Adrenal gland (tissue), 9 donors: ENCODE measurements at regions not wholly inside any gene's neighbourhood (a gene's known extent, or its start where the extent isn't known, plus 50 kb on each side); places are given as distances from the start of the nearest gene placed in this dataset.

ENCODE experiments used
- DNase-seq, 7 donors: peaks; one replicate each; pipeline ENCODE4 v3.0.0-alpha.2; 2019 to 2020
- H3K27ac ChIP-seq, 5 donors: fragments of 200-600 bp; sonication (generic) in 4 of 5; 1 replicate in 3 of 5; 2 replicates in 2 of 5; pipeline versions ENCODE4 v1.5.1 to v1.8.0; 2016 to 2020; ENCODE audit warnings: mild to moderate bottlenecking in 1 of 5
- H3K27me3 ChIP-seq: fragments of 200-600 bp; 2 replicates; pipeline ENCODE4 v1.8.0; 2021
- H3K36me3 ChIP-seq, 2 donors: fragments of 200-600 bp; replicated peaks in 1 of 2; 1 replicate in 1 of 2; 2 replicates in 1 of 2; pipeline versions ENCODE4 v1.5.1 to v1.8.0; 2018 to 2022
- H3K4me1 ChIP-seq, 2 donors: fragments of 200-600 bp; replicated peaks in 1 of 2; 1 replicate in 1 of 2; 2 replicates in 1 of 2; pipeline versions ENCODE4 v1.5.1 to v1.8.0; 2018 to 2021
- H3K4me3 ChIP-seq, 4 donors: fragments of 200-600 bp; sonication (generic) in 3 of 4; one replicate each; pipeline ENCODE4 v1.5.1; 2016 to 2018
- H3K9me3 ChIP-seq, 3 donors: fragments of 200-600 bp; sonication (generic) in 1 of 3; replicated peaks in 1 of 3; 1 replicate in 2 of 3; 2 replicates in 1 of 3; pipeline versions ENCODE4 v1.5.1 to v1.8.0; 2016 to 2021
- CTCF ChIP-seq, 6 experiments: fragments of 450-650 bp in 4 of 6; fragments of 200-600 bp in 2 of 6; sonication (generic) in 1 of 6; IDR thresholded peaks; 1 replicate in 5 of 6; 2 replicates in 1 of 6; pipeline versions ENCODE4 v1.5.1 to v1.8.0; 2016 to 2021; ENCODE audit warnings: antibody characterized with exemption in 6 of 6, mild to moderate bottlenecking in 2 of 6, moderate library complexity in 1 of 6
- POLR2A ChIP-seq, 2 donors: fragments of 450-650 bp; IDR thresholded peaks; one replicate each; pipeline ENCODE4 v1.6.1; 2017; ENCODE audit warnings: antibody characterized with exemption in 2 of 2, mild to moderate bottlenecking in 2 of 2, moderate library complexity in 1 of 2
- WGBS, 4 donors: extraction: QIAGEN DNeasy Blood & Tissue Kit in 2 of 4; methylation state at CpG; one replicate each; pipeline versions ENCODE4 v1.1.5 to v1.1.7; 2013 to 2017; 5-methylcytosine and 5-hydroxymethylcytosine counted together
- intact Hi-C, 2 donors: fragments of 100-400 bp; cut with DNase I; formaldehyde crosslinking; loops; one replicate each; pipeline versions ENCODE4 v1.14.1 to v1.15.0; 2022 to 2023
- donor health status: healthy with polysubstance abuse.
- donor health status: Bipolar disorder and iron deficiency.
- donor health status: DM: yes; HTN: yes; CAD: no.
- donor health status: DM: no; HTN: no; CAD: no.
- donor health status: DM: no; HTN: no; CAD: no.

- Histone ChIP-seq H3K9me3 (no peaks in the 10 kb centered on the region), H3K27me3 (no peaks in the 10 kb centered on the region), H3K4me3 (no peak overlapping the region), H3K36me3 (no peaks in the 10 kb centered on the region), H3K4me1 (no peaks in the 10 kb centered on the region), H3K27ac (no peak overlapping the region)
- 79 to 87% (median 84%) methylated on average over 2 of the region's 2 CpGs for WGBS, 4 donors
- TF ChIP-seq CTCF (IDR thresholded peaks at IDR 0.05) (no peak), POLR2A (IDR thresholded peaks at IDR 0.05) (no peak)
- intact Hi-C loops: no loop called here
- DNase-seq: no peak
Measured at GRCh38 chr9:20030671-20031070, 241.8 kb upstream of the SLC24A2 start.

GRCh38 chr9:20030221-20030620 lies 241.4 kb upstream of the SLC24A2 start:
- Histone ChIP-seq H3K4me3 (no peak overlapping the region), H3K27me3 (no peaks in the 10 kb centered on the region), H3K36me3 (no peaks in the 10 kb centered on the region), H3K9me3 (no peaks in the 10 kb centered on the region), H3K27ac (no peak overlapping the region), H3K4me1 (no peaks in the 10 kb centered on the region)
- no peak for TF ChIP-seq POLR2A (IDR thresholded peaks at IDR 0.05)
- no peak for DNase-seq
- intact Hi-C loops: no loop called here
- WGBS, 4 donors: 87 to 94% (median 90%) methylated on average over 4 of the region's 4 CpGs

GRCh38 chr9:20028849-20029231 lies 240.0 kb upstream of the SLC24A2 start:
- WGBS, 4 donors: 34 to 44% (median 41%) methylated on average over 4 to 5 of the region's 5 CpGs
- Histone ChIP-seq H3K4me1 (no peaks in the 10 kb centered on the region), H3K27ac (no peak overlapping the region), H3K27me3 (no peaks in the 10 kb centered on the region), H3K9me3 (no peaks in the 10 kb centered on the region), H3K4me3 (no peak overlapping the region), H3K36me3 (no peaks in the 10 kb centered on the region)
- TF ChIP-seq CTCF (IDR thresholded peaks at IDR 0.05) (no peak), POLR2A (IDR thresholded peaks at IDR 0.05) (no peak)
- intact Hi-C loops: no loop called here
- no peak for DNase-seq

GRCh38 chr9:20028192-20028848 lies 239.5 kb upstream of the SLC24A2 start:
- Histone ChIP-seq H3K4me1 (no peaks in the 10 kb centered on the region), H3K9me3 (no peaks in the 10 kb centered on the region), H3K36me3 (no peaks in the 10 kb centered on the region), H3K27me3 (no peaks in the 10 kb centered on the region), H3K4me3 (no peak overlapping the region), H3K27ac (no peak overlapping the region)
- 35 to 48% (median 43%) methylated on average over 6 of the region's 6 CpGs for whole genome bisulfite sequencing, 4 donors
- TF ChIP-seq CTCF (IDR thresholded peaks at IDR 0.05): no peak
- no peak for TF ChIP-seq POLR2A (IDR thresholded peaks at IDR 0.05)
- intact Hi-C loops: no loop called here
- DNase-seq: no peak

- H3K9me3 ChIP-seq: no peaks in the 10 kb centered on the region
- H3K27ac ChIP-seq: no peak overlapping the region
- TF ChIP-seq CTCF (IDR thresholded peaks at IDR 0.05) (no peak), POLR2A (IDR thresholded peaks at IDR 0.05) (no peak)
- H3K4me3 ChIP-seq: no peak overlapping the region
- no peaks in the 10 kb centered on the region for H3K4me1 ChIP-seq
- intact Hi-C loops: no loop called here
- 51 to 65% (median 64%) methylated on average over 8 of the region's 8 CpGs for WGBS, 4 donors
- H3K36me3 ChIP-seq: no peaks in the 10 kb centered on the region
- no peaks in the 10 kb centered on the region for H3K27me3 ChIP-seq
- DNase-seq: no peak
Measured at GRCh38 chr9:20023961-20024571, 235.2 kb upstream of the SLC24A2 start.
